ENCODE measurements at regions not wholly inside any gene's neighbourhood (a gene's known extent, or its start where the extent isn't known, plus 50 kb on each side); places are given as distances from the start of the nearest gene placed in this dataset.

GRCh38 chr2:120904379-120904778, 168.7 kb downstream of the GLI2 start:
- in situ Hi-C loops (cut with HindIII; ENCODE audit: extremely low pct_ligation_motif_present, low pct_unique_long_range_greater_than_20kb), result no loop called here
- CTCF ChIA-PET (ENCODE audit: low intra/inter-chr PET ratio, low total read pairs), result no interaction called here

DNA sequence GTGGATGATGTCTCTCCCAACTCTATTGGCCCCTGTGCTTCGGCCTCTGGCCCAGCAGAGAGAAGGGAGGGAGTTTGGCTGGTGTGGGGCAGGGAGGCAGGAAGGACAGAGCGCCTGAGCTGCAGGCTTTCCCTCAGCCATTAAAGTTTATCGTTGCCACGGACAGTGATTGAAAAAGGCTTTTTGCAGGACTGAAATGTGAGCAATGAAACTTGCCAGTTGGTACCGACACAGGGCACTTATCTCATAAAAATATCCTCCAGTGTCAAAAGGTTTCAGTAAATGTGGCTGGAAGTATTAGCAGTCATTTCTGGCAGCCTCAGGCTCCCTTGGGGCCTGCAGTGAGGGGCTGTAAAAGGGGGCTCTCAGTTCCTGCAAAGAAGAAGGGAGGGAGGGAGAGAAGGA, 169.2 kb downstream of the GLI2 start:
- ATAC-seq, result no peak
- in situ Hi-C loops (cut with HindIII; ENCODE audit: extremely low pct_ligation_motif_present, low pct_unique_long_range_greater_than_20kb), result loop anchor here (5.0 kb wide), 1 partner anchor 42 kb away; no protein-coding TSS in a partner anchor
- Histone ChIP-seq H2AFZ (ENCODE audit: low read length) (no peak overlapping the region), H3K9me3 (ENCODE audit: low read length) (no peaks in the 10 kb centered on the region), H3K27me3 (ENCODE audit: control insufficient read depth in 1 of 2, insufficient read depth in 2 of 2, low read length in 2 of 2) (peaks cover 2 to 38% of the 10 kb centered on the region in 2 experiments), H3K4me2 (ENCODE audit: low read depth, low read length) (no peak overlapping the region), H3K36me3 (replicated peaks in 1 of 2; ENCODE audit: control insufficient read depth in 1 of 2, insufficient read depth in 2 of 2, low read length in 2 of 2) (no peaks in the 10 kb centered on the region), H3K79me2 (ENCODE audit: insufficient read depth, low read length) (no peaks in the 10 kb centered on the region), H3K27ac (ENCODE audit: extremely low read length, insufficient read depth, low read length) (no peak overlapping the region), H4K20me1 (ENCODE audit: insufficient read depth, low read length) (no peaks in the 10 kb centered on the region), H3K4me3 (replicated peaks in 1 of 3; ENCODE audit: insufficient read depth in 1 of 3, low read depth in 2 of 3, low read length in 3 of 3) (no peak overlapping the region), H3K9ac (ENCODE audit: insufficient read depth, low read depth, low read length) (no peak overlapping the region), H3K4me1 (ENCODE audit: insufficient read depth, low read length) (no peaks in the 10 kb centered on the region)
- intact Hi-C loops (cut with micrococcal nuclease; ENCODE audit: unreplicated experiment), result loop anchor here (5.0 kb wide), 1 partner anchor 42 kb away; no protein-coding TSS in a partner anchor
- FAIRE-seq, result no peak
- 25% methylated on average over 5 of the region's 5 CpGs for WGBS (ENCODE audit: low lambda C conversion rate)
- TF ChIP-seq LCORL (IDR thresholded peaks at IDR 0.05), result no peak
- TF ChIP-seq LCORL (CRISPR knock-in tag; IDR thresholded peaks at IDR 0.05), result no peak
- no peak for TF ChIP-seq TARDBP (CRISPR knock-in tag; IDR thresholded peaks at IDR 0.05)
- TF ChIP-seq MIXL1 (CRISPR knock-in tag; IDR thresholded peaks at IDR 0.05), result no peak
- TF ChIP-seq E2F5 (CRISPR knock-in tag; conservative IDR thresholded peaks at IDR 0.05), result no peak
- TF ChIP-seq MAFF (IDR thresholded peaks at IDR 0.05; ENCODE audit: low read depth, low read length), result no peak
- no peak for TF ChIP-seq NFYC (CRISPR knock-in tag; IDR thresholded peaks at IDR 0.05)
- no peak for TF ChIP-seq MTA3 (CRISPR knock-in tag; IDR thresholded peaks at IDR 0.05)
- no peak for TF ChIP-seq ZNF292 (CRISPR knock-in tag; IDR thresholded peaks at IDR 0.05; ENCODE audit: borderline replicate concordance, low read depth)
- TF ChIP-seq, protein P1, sequence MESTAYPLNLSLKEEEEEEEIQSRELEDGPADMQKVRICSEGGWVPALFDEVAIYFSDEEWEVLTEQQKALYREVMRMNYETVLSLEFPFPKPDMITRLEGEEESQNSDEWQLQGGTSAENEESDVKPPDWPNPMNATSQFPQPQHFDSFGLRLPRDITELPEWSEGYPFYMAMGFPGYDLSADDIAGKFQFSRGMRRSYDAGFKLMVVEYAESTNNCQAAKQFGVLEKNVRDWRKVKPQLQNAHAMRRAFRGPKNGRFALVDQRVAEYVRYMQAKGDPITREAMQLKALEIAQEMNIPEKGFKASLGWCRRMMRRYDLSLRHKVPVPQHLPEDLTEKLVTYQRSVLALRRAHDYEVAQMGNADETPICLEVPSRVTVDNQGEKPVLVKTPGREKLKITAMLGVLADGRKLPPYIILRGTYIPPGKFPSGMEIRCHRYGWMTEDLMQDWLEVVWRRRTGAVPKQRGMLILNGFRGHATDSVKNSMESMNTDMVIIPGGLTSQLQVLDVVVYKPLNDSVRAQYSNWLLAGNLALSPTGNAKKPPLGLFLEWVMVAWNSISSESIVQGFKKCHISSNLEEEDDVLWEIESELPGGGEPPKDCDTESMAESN (CRISPR knock-in tag; conservative IDR thresholded peaks at IDR 0.05), result no peak
- ChIA-PET POLR2A (no interaction called here), CTCF (ENCODE audit: low intra/inter-chr PET ratio, low total read pairs) (no interaction called here)
- no peak for DNase-seq (ENCODE audit: low spot score)
- BruUV-seq (replicated peaks), result no TSS peak

More at GRCh38 chr2:120904379-120904778, 168.7 kb downstream of the GLI2 start:
- intact Hi-C loops (cut with micrococcal nuclease; ENCODE audit: unreplicated experiment), result no loop called here
- no peak overlapping the region for H3K27ac ChIP-seq (ENCODE audit: extremely low read length, insufficient read depth, low read length)
- no peak overlapping the region for H3K9ac ChIP-seq (ENCODE audit: insufficient read depth, low read depth, low read length)
- no peak for DNase-seq (ENCODE audit: low spot score)
- WGBS (ENCODE audit: low lambda C conversion rate), result 7% methylated on average over 7 of the region's 8 CpGs
- no peak overlapping the region for H2AFZ ChIP-seq (ENCODE audit: low read length)
- FAIRE-seq, result no peak
- H3K27me3 ChIP-seq (ENCODE audit: control insufficient read depth in 1 of 2, insufficient read depth in 2 of 2, low read length in 2 of 2), result peaks cover 3 to 42% of the 10 kb centered on the region in 2 experiments
- H3K36me3 ChIP-seq (replicated peaks in 1 of 2; ENCODE audit: control insufficient read depth in 1 of 2, insufficient read depth in 2 of 2, low read length in 2 of 2), result no peaks in the 10 kb centered on the region
- POLR2A ChIA-PET, result no interaction called here
- H3K9me3 ChIP-seq (ENCODE audit: low read length), result no peaks in the 10 kb centered on the region
- H3K4me3 ChIP-seq (replicated peaks in 1 of 3; ENCODE audit: insufficient read depth in 1 of 3, low read depth in 2 of 3, low read length in 3 of 3), result no peak overlapping the region
- no peaks in the 10 kb centered on the region for H4K20me1 ChIP-seq (ENCODE audit: insufficient read depth, low read length)
- H3K4me1 ChIP-seq (ENCODE audit: insufficient read depth, low read length), result no peaks in the 10 kb centered on the region
- TF ChIP-seq, protein P2, sequence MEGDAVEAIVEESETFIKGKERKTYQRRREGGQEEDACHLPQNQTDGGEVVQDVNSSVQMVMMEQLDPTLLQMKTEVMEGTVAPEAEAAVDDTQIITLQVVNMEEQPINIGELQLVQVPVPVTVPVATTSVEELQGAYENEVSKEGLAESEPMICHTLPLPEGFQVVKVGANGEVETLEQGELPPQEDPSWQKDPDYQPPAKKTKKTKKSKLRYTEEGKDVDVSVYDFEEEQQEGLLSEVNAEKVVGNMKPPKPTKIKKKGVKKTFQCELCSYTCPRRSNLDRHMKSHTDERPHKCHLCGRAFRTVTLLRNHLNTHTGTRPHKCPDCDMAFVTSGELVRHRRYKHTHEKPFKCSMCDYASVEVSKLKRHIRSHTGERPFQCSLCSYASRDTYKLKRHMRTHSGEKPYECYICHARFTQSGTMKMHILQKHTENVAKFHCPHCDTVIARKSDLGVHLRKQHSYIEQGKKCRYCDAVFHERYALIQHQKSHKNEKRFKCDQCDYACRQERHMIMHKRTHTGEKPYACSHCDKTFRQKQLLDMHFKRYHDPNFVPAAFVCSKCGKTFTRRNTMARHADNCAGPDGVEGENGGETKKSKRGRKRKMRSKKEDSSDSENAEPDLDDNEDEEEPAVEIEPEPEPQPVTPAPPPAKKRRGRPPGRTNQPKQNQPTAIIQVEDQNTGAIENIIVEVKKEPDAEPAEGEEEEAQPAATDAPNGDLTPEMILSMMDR (CRISPR knock-in tag; IDR thresholded peaks at IDR 0.05), result peak; percentile 24; the same call in 1 of the 2 replicates
- no peak for TF ChIP-seq MLLT10 (CRISPR knock-in tag; IDR thresholded peaks at IDR 0.05)
- H3K79me2 ChIP-seq (ENCODE audit: insufficient read depth, low read length), result no peaks in the 10 kb centered on the region
- no peak overlapping the region for H3K4me2 ChIP-seq (ENCODE audit: low read depth, low read length)
- ATAC-seq, result no peak; the same call in 2 of the 3 replicates
- no TSS peak for BruUV-seq (replicated peaks)

Measured in HepG2 (cell line).